ENCODE measurements at regions not wholly inside any gene's neighbourhood (a gene's known extent, or its start where the extent isn't known, plus 50 kb on each side); places are given as distances from the start of the nearest gene placed in this dataset.

- FAIRE-seq (no peak), DNase-seq (ENCODE audit: low read depth, low spot score) (no peak)
- no peaks in the 10 kb centered on the region for H3K36me3 ChIP-seq (ENCODE audit: control insufficient read depth in 2 of 2, extremely low read depth in 1 of 2, insufficient read depth in 2 of 2, low read length in 2 of 2)
- no peaks in the 10 kb centered on the region for H3K9me1 ChIP-seq (replicated peaks; ENCODE audit: control insufficient read depth, extremely low read depth, insufficient read depth, low read length)
- intact Hi-C loops (cut with micrococcal nuclease) = no loop called here
- no peak overlapping the region for H2AFZ ChIP-seq (ENCODE audit: low read depth, low read length)
- no peak overlapping the region for H3K9ac ChIP-seq (replicated peaks; ENCODE audit: extremely low read depth, insufficient read depth, low read length)
- no peak overlapping the region for H3K4me3 ChIP-seq (replicated peaks in 1 of 3; ENCODE audit: insufficient read depth in 1 of 3, low read depth in 1 of 3, low read length in 3 of 3)
- TF ChIP-seq CTCF (IDR thresholded peaks at IDR 0.05; ENCODE audit: extremely low read depth in 1 of 2, insufficient read depth in 1 of 2, low read depth in 1 of 2, low read length in 2 of 2) (no peak), POLR2A (IDR thresholded peaks at IDR 0.05; ENCODE audit: low read depth, low read length) (no peak), JUN (IDR thresholded peaks at IDR 0.05; ENCODE audit: borderline replicate concordance, insufficient read depth, insufficient read length, low read depth) (no peak), GATA2 (IDR thresholded peaks at IDR 0.05; ENCODE audit: insufficient read depth, insufficient read length, low read depth, low read length) (no peak), POLR2AphosphoS5 (IDR thresholded peaks at IDR 0.05; ENCODE audit: insufficient read depth, low read depth, low read length) (no peak), MYC (IDR thresholded peaks at IDR 0.05; ENCODE audit: low read depth, low read length) (no peak)
- BruUV-seq (replicated peaks) = no TSS peak
- H3K27ac ChIP-seq (ENCODE audit: insufficient read depth, low read depth, low read length) = no peak overlapping the region
- ChIA-PET CTCF (interaction anchor here (3.3 kb wide), 1 partner anchor 24 kb away, joined by 15 read pairs; no protein-coding TSS in a partner anchor), POLR2A (no interaction called here)
- H4K20me1 ChIP-seq (replicated peaks; ENCODE audit: control insufficient read depth, extremely low read depth, insufficient read depth, low read length) = no peaks in the 10 kb centered on the region
- H3K27me3 ChIP-seq (ENCODE audit: control insufficient read depth in 2 of 2, insufficient read depth in 2 of 2, low read length in 2 of 2) = peaks cover 7 to 11% of the 10 kb centered on the region in 2 experiments
- no peaks in the 10 kb centered on the region for H3K79me2 ChIP-seq (ENCODE audit: control insufficient read depth, insufficient read depth, low read length)
- no peaks in the 10 kb centered on the region for H3K4me1 ChIP-seq (ENCODE audit: control insufficient read depth, extremely low read depth, insufficient read depth, low read length)
- no peaks in the 10 kb centered on the region for H3K9me3 ChIP-seq (replicated peaks; ENCODE audit: control insufficient read depth, insufficient read depth, low read length)
- H3K4me2 ChIP-seq (ENCODE audit: insufficient read depth, low read length) = no peak overlapping the region
- dilution Hi-C loops (cut with MboI; ENCODE audit: extremely low pct_ligation_motif_present, low sequenced_read_pairs) = no loop called here
Measured at GRCh38 chr17:56740481-56740880, 93.2 kb downstream of the C17orf67 start.
